NCI-H2029 treated with DMSO at 0.1 percent for 48 hours (cell line): ENCODE measurements at regions not wholly inside any gene's neighbourhood (a gene's known extent, or its start where the extent isn't known, plus 50 kb on each side); places are given as distances from the start of the nearest gene placed in this dataset.
"Not testable (repeated sequence)": the region's sequence is repeated elsewhere in the genome, so short reads cannot be mapped to it uniquely, and the experiment has no call there.

Experiments
- DNase-seq: peaks from one replicate; lab custom pipeline; 2025; lab: John Stamatoyannopoulos, UW

- DNase-seq: not testable (repeated sequence)
Observed at GRCh38 chr2:179385756-179386155, 121.1 kb upstream of the SESTD1 start.

GRCh38 chr2:179383975-179384374 is 119.3 kb upstream of the SESTD1 start:
- DNase-seq: no peak

- no peak for DNase-seq
Observed at GRCh38 chr2:179377296-179377695, 112.7 kb upstream of the SESTD1 start.

GRCh38 chr2:179376881-179377280 is 112.2 kb upstream of the SESTD1 start:
- no peak for DNase-seq

GRCh38 chr2:179373816-179374215 is 109.2 kb upstream of the SESTD1 start:
- DNase-seq: no peak

GRCh38 chr2:179365561-179365960 is 100.9 kb upstream of the SESTD1 start:
- not testable (repeated sequence) for DNase-seq

- DNase-seq: no peak
Observed at GRCh38 chr2:179355881-179356280, 91.2 kb upstream of the SESTD1 start.

- no peak for DNase-seq
Observed at GRCh38 chr2:179354739-179355537, 90.3 kb upstream of the SESTD1 start.

- no peak for DNase-seq
Observed at GRCh38 chr2:179354296-179354695, 89.7 kb upstream of the SESTD1 start.

- DNase-seq: no peak
Observed at GRCh38 chr2:179352181-179352580, 87.5 kb upstream of the SESTD1 start.

- no peak for DNase-seq
Observed at GRCh38 chr2:179351057-179351456, 86.4 kb upstream of the SESTD1 start.

- no peak for DNase-seq
Observed at GRCh38 chr2:179349670-179350303, 85.2 kb upstream of the SESTD1 start.

GRCh38 chr2:179348906-179349305 is 84.3 kb upstream of the SESTD1 start:
- no peak for DNase-seq

GRCh38 chr2:179344970-179345369 is 80.3 kb upstream of the SESTD1 start:
- DNase-seq: no peak

GRCh38 chr2:179344280-179344964 is 79.8 kb upstream of the SESTD1 start:
- no peak for DNase-seq

- no peak for DNase-seq
Observed at GRCh38 chr2:179343945-179344279, 79.3 kb upstream of the SESTD1 start.

GRCh38 chr2:179341152-179341866 is 76.7 kb upstream of the SESTD1 start:
- no peak for DNase-seq

GRCh38 chr2:179340678-179341077 is 76.0 kb upstream of the SESTD1 start:
- peak; percentile 75 for DNase-seq

- DNase-seq: no peak
Observed at GRCh38 chr2:179338681-179339080, 74.0 kb upstream of the SESTD1 start.

- DNase-seq: no peak
Observed at GRCh38 chr2:179336782-179337534, 72.3 kb upstream of the SESTD1 start.

- DNase-seq: no peak
Observed at GRCh38 chr2:179335732-179336131, 71.1 kb upstream of the SESTD1 start.

GRCh38 chr2:179332903-179333302 is 68.3 kb upstream of the SESTD1 start:
- DNase-seq: no peak
